Rectal smooth muscle tissue (tissue), 1 donor: ENCODE measurements at regions not wholly inside any gene's neighbourhood (a gene's known extent, or its start where the extent isn't known, plus 50 kb on each side); places are given as distances from the start of the nearest gene placed in this dataset.

Experiments used
- H3K27ac ChIP-seq: one replicate; pipeline ENCODE4 v1.7.0; 2013; ENCODE audit warnings: low read depth, low read length, inconsistent platforms
- H3K27me3 ChIP-seq: one replicate; pipeline ENCODE4 v1.7.0; 2013; ENCODE audit warnings: low read length; ENCODE audit not compliant: control insufficient read depth, insufficient read depth
- H3K36me3 ChIP-seq: one replicate; pipeline ENCODE4 v1.7.0; 2013; ENCODE audit warnings: low read length; ENCODE audit not compliant: control insufficient read depth, insufficient read depth
- H3K4me1 ChIP-seq: one replicate; pipeline ENCODE4 v1.7.0; 2013; ENCODE audit warnings: low read length; ENCODE audit not compliant: control insufficient read depth, insufficient read depth
- H3K4me3 ChIP-seq: one replicate; pipeline ENCODE4 v1.7.0; 2013; ENCODE audit warnings: low read length
- H3K9ac ChIP-seq: one replicate; pipeline ENCODE4 v1.7.0; 2013; ENCODE audit warnings: low read length

GRCh38 chr3:110750201-110750600, 321.4 kb upstream of the NECTIN3 start:
- no peak overlapping the region for H3K27ac ChIP-seq
- no peak overlapping the region for H3K9ac ChIP-seq

GRCh38 chr3:110752307-110752706, 319.3 kb upstream of the NECTIN3 start:
- H3K27ac ChIP-seq: no peak overlapping the region
- no peak overlapping the region for H3K9ac ChIP-seq
- no peak overlapping the region for H3K4me3 ChIP-seq
- no peaks in the 10 kb centered on the region for H3K36me3 ChIP-seq
- no peaks in the 10 kb centered on the region for H3K4me1 ChIP-seq
- no peaks in the 10 kb centered on the region for H3K27me3 ChIP-seq

More at GRCh38 chr3:110750201-110750600, 321.4 kb upstream of the NECTIN3 start:
- Histone ChIP-seq H3K27me3 (no peaks in the 10 kb centered on the region), H3K4me1 (no peaks in the 10 kb centered on the region), H3K4me3 (no peak overlapping the region), H3K36me3 (no peaks in the 10 kb centered on the region)

GRCh38 chr3:110753516-110753915, 318.1 kb upstream of the NECTIN3 start:
- Histone ChIP-seq H3K4me3 (no peak overlapping the region), H3K27me3 (no peaks in the 10 kb centered on the region), H3K4me1 (no peaks in the 10 kb centered on the region), H3K36me3 (no peaks in the 10 kb centered on the region), H3K9ac (no peak overlapping the region), H3K27ac (no peak overlapping the region)

GRCh38 chr3:110754212-110754916, 317.3 kb upstream of the NECTIN3 start:
- Histone ChIP-seq H3K27me3 (no peaks in the 10 kb centered on the region), H3K9ac (no peak overlapping the region), H3K36me3 (no peaks in the 10 kb centered on the region), H3K27ac (no peak overlapping the region), H3K4me3 (no peak overlapping the region), H3K4me1 (no peaks in the 10 kb centered on the region)

- Histone ChIP-seq H3K4me1 (no peaks in the 10 kb centered on the region), H3K4me3 (no peak overlapping the region), H3K36me3 (no peaks in the 10 kb centered on the region), H3K27ac (no peak overlapping the region), H3K9ac (no peak overlapping the region), H3K27me3 (no peaks in the 10 kb centered on the region)
Measured at GRCh38 chr3:110755345-110755744, 316.3 kb upstream of the NECTIN3 start.

- Histone ChIP-seq H3K9ac (no peak overlapping the region), H3K36me3 (no peaks in the 10 kb centered on the region), H3K27ac (no peak overlapping the region), H3K4me1 (no peaks in the 10 kb centered on the region), H3K4me3 (no peak overlapping the region), H3K27me3 (no peaks in the 10 kb centered on the region)
Measured at GRCh38 chr3:110756705-110757104, 314.9 kb upstream of the NECTIN3 start.

- Histone ChIP-seq H3K36me3 (no peaks in the 10 kb centered on the region), H3K27ac (no peak overlapping the region), H3K9ac (no peak overlapping the region), H3K4me3 (no peak overlapping the region), H3K27me3 (no peaks in the 10 kb centered on the region), H3K4me1 (no peaks in the 10 kb centered on the region)
Measured at GRCh38 chr3:110758208-110758607, 313.4 kb upstream of the NECTIN3 start.

- Histone ChIP-seq H3K36me3 (no peaks in the 10 kb centered on the region), H3K4me1 (no peaks in the 10 kb centered on the region), H3K27ac (no peak overlapping the region), H3K27me3 (no peaks in the 10 kb centered on the region), H3K9ac (no peak overlapping the region), H3K4me3 (no peak overlapping the region)
Measured at GRCh38 chr3:110767156-110767555, 304.5 kb upstream of the NECTIN3 start.

- Histone ChIP-seq H3K27me3 (no peaks in the 10 kb centered on the region), H3K9ac (no peak overlapping the region), H3K36me3 (no peaks in the 10 kb centered on the region), H3K4me1 (no peaks in the 10 kb centered on the region), H3K27ac (no peak overlapping the region), H3K4me3 (no peak overlapping the region)
Measured at GRCh38 chr3:110767838-110768237, 303.8 kb upstream of the NECTIN3 start.

- no peaks in the 10 kb centered on the region for H3K27me3 ChIP-seq
- no peak overlapping the region for H3K4me3 ChIP-seq
- no peak overlapping the region for H3K27ac ChIP-seq
- H3K4me1 ChIP-seq: no peaks in the 10 kb centered on the region
- no peaks in the 10 kb centered on the region for H3K36me3 ChIP-seq
- no peak overlapping the region for H3K9ac ChIP-seq
Measured at GRCh38 chr3:110773413-110773954, 298.1 kb upstream of the NECTIN3 start.

GRCh38 chr3:110774496-110775265, 296.9 kb upstream of the NECTIN3 start:
- no peaks in the 10 kb centered on the region for H3K4me1 ChIP-seq

GRCh38 chr3:110779581-110779980, 292.0 kb upstream of the NECTIN3 start:
- Histone ChIP-seq H3K4me3 (no peak overlapping the region), H3K9ac (no peak overlapping the region), H3K27ac (no peak overlapping the region), H3K4me1 (no peaks in the 10 kb centered on the region), H3K36me3 (no peaks in the 10 kb centered on the region), H3K27me3 (no peaks in the 10 kb centered on the region)

More at GRCh38 chr3:110774496-110775265, 296.9 kb upstream of the NECTIN3 start:
- Histone ChIP-seq H3K36me3 (no peaks in the 10 kb centered on the region), H3K27ac (no peak overlapping the region), H3K9ac (no peak overlapping the region), H3K4me3 (no peak overlapping the region), H3K27me3 (no peaks in the 10 kb centered on the region)
